IgD-negative memory B cell (primary cell): ENCODE measurements at regions not wholly inside any gene's neighbourhood (a gene's known extent, or its start where the extent isn't known, plus 50 kb on each side); places are given as distances from the start of the nearest gene placed in this dataset.
"Not testable (repeated sequence)": the region's sequence is repeated elsewhere in the genome, so short reads cannot be mapped to it uniquely, and the experiment has no call there.

ENCODE experiments used
- H3K27ac Mint-ChIP-seq, 3 donors: one replicate each; pipeline ENCODE4 v1.8.0; 2020 to 2022; ENCODE audit warnings: mild to moderate bottlenecking in 3 of 3, mixed read lengths in 3 of 3, moderate library complexity in 1 of 3
- H3K27me3 Mint-ChIP-seq: one replicate; pipeline ENCODE4 v1.8.0; 2021; ENCODE audit warnings: mixed read lengths
- H3K36me3 Mint-ChIP-seq: one replicate; pipeline ENCODE4 v1.8.0; 2020; ENCODE audit warnings: mild to moderate bottlenecking, mixed read lengths
- H3K4me1 Mint-ChIP-seq, 3 donors: one replicate each; pipeline ENCODE4 v1.8.0; 2020 to 2022; ENCODE audit warnings: mixed read lengths in 3 of 3, mild to moderate bottlenecking in 1 of 3
- H3K4me3 Mint-ChIP-seq, 4 donors: one replicate each; pipeline ENCODE4 v1.8.0; 2020 to 2022; ENCODE audit warnings: mild to moderate bottlenecking in 4 of 4, mixed read lengths in 4 of 4, moderate library complexity in 3 of 4
- H3K9me3 Mint-ChIP-seq, 3 donors: one replicate each; pipeline ENCODE4 v1.8.0; 2020 to 2021; ENCODE audit warnings: mixed read lengths in 3 of 3, mild to moderate bottlenecking in 1 of 3

- H3K27ac Mint-ChIP-seq, result no peak overlapping the region
- H3K4me3 Mint-ChIP-seq, result no peak overlapping the region
- peaks cover 0 to 7% (median 2%) of the 10 kb centered on the region in 3 donors for H3K9me3 Mint-ChIP-seq
- H3K4me1 Mint-ChIP-seq, result peaks cover 0 to 1% (median 0%) of the 10 kb centered on the region in 3 donors
- no peaks in the 10 kb centered on the region for H3K36me3 Mint-ChIP-seq
- H3K27me3 Mint-ChIP-seq, result no peaks in the 10 kb centered on the region
Measured at GRCh38 chr10:65779985-65780384, 1145.9 kb upstream of the LRRTM3 start.

GRCh38 chr10:65786279-65786678 is 1139.6 kb upstream of the LRRTM3 start:
- H3K27me3 Mint-ChIP-seq, result no peaks in the 10 kb centered on the region
- H3K9me3 Mint-ChIP-seq, result peaks cover 0 to 8% (median 7%) of the 10 kb centered on the region in 3 donors
- H3K4me3 Mint-ChIP-seq, result no peak overlapping the region
- H3K27ac Mint-ChIP-seq, result no peak overlapping the region
- no peaks in the 10 kb centered on the region for H3K36me3 Mint-ChIP-seq
- no peaks in the 10 kb centered on the region for H3K4me1 Mint-ChIP-seq

GRCh38 chr10:65787571-65787970 is 1138.3 kb upstream of the LRRTM3 start:
- H3K27ac Mint-ChIP-seq, result no peak overlapping the region
- no peaks in the 10 kb centered on the region for H3K36me3 Mint-ChIP-seq
- peaks cover 0 to 8% (median 5%) of the 10 kb centered on the region in 3 donors for H3K9me3 Mint-ChIP-seq

GRCh38 chr10:65788271-65788670 is 1137.6 kb upstream of the LRRTM3 start:
- H3K9me3 Mint-ChIP-seq, result peaks cover 0 to 8% (median 5%) of the 10 kb centered on the region in 3 donors

More at GRCh38 chr10:65787571-65787970, 1138.3 kb upstream of the LRRTM3 start:
- no peaks in the 10 kb centered on the region for H3K27me3 Mint-ChIP-seq
- no peaks in the 10 kb centered on the region for H3K4me1 Mint-ChIP-seq
- H3K4me3 Mint-ChIP-seq, result no peak overlapping the region

GRCh38 chr10:65791979-65792378 is 1133.9 kb upstream of the LRRTM3 start:
- Mint-ChIP-seq H3K9me3 (peaks cover 0 to 8% (median 6%) of the 10 kb centered on the region in 3 donors), H3K27me3 (no peaks in the 10 kb centered on the region), H3K27ac (no peak overlapping the region), H3K4me3 (no peak overlapping the region), H3K36me3 (no peaks in the 10 kb centered on the region), H3K4me1 (no peaks in the 10 kb centered on the region)

More at GRCh38 chr10:65788271-65788670, 1137.6 kb upstream of the LRRTM3 start:
- Mint-ChIP-seq H3K27ac (no peak overlapping the region), H3K4me3 (no peak overlapping the region), H3K36me3 (no peaks in the 10 kb centered on the region), H3K27me3 (no peaks in the 10 kb centered on the region), H3K4me1 (no peaks in the 10 kb centered on the region)

- Mint-ChIP-seq H3K4me1 (no peaks in the 10 kb centered on the region), H3K36me3 (no peaks in the 10 kb centered on the region), H3K27me3 (no peaks in the 10 kb centered on the region), H3K4me3 (no peak overlapping the region), H3K9me3 (peaks cover 1 to 11% (median 9%) of the 10 kb centered on the region in 3 donors), H3K27ac (no peak overlapping the region)
Measured at GRCh38 chr10:65793738-65794425, 1132.0 kb upstream of the LRRTM3 start.

- peaks cover 1 to 17% (median 10%) of the 10 kb centered on the region in 3 donors for H3K9me3 Mint-ChIP-seq
- not testable (repeated sequence) for H3K4me3 Mint-ChIP-seq, H3K27me3 Mint-ChIP-seq, H3K27ac Mint-ChIP-seq, H3K4me1 Mint-ChIP-seq, H3K36me3 Mint-ChIP-seq
Measured at GRCh38 chr10:65794861-65795260, 1131.0 kb upstream of the LRRTM3 start.

GRCh38 chr10:65796472-65796871 is 1129.4 kb upstream of the LRRTM3 start:
- peaks cover 1 to 17% (median 6%) of the 10 kb centered on the region in 3 donors for H3K9me3 Mint-ChIP-seq
- no peak overlapping the region for H3K27ac Mint-ChIP-seq
- no peaks in the 10 kb centered on the region for H3K27me3 Mint-ChIP-seq

GRCh38 chr10:65798133-65798532 is 1127.7 kb upstream of the LRRTM3 start:
- no peaks in the 10 kb centered on the region for H3K27me3 Mint-ChIP-seq
- no peak overlapping the region for H3K4me3 Mint-ChIP-seq
- H3K36me3 Mint-ChIP-seq, result no peaks in the 10 kb centered on the region
- peaks cover 0 to 1% (median 0%) of the 10 kb centered on the region in 3 donors for H3K4me1 Mint-ChIP-seq
- H3K27ac Mint-ChIP-seq, result no peak overlapping the region
- peaks cover 1 to 14% (median 6%) of the 10 kb centered on the region in 3 donors for H3K9me3 Mint-ChIP-seq

More at GRCh38 chr10:65796472-65796871, 1129.4 kb upstream of the LRRTM3 start:
- no peak overlapping the region for H3K4me3 Mint-ChIP-seq
- no peaks in the 10 kb centered on the region for H3K4me1 Mint-ChIP-seq
- H3K36me3 Mint-ChIP-seq, result no peaks in the 10 kb centered on the region

GRCh38 chr10:65802391-65802790 is 1123.4 kb upstream of the LRRTM3 start:
- H3K36me3 Mint-ChIP-seq, result no peaks in the 10 kb centered on the region
- H3K27ac Mint-ChIP-seq, result no peak overlapping the region
- H3K4me1 Mint-ChIP-seq, result peaks cover 0 to 1% (median 0%) of the 10 kb centered on the region in 3 donors
- H3K9me3 Mint-ChIP-seq, result peaks cover 1 to 9% (median 5%) of the 10 kb centered on the region in 3 donors
- H3K4me3 Mint-ChIP-seq, result no peak overlapping the region
- no peaks in the 10 kb centered on the region for H3K27me3 Mint-ChIP-seq

GRCh38 chr10:65805511-65805910 is 1120.3 kb upstream of the LRRTM3 start:
- Mint-ChIP-seq H3K4me3 (no peak overlapping the region), H3K9me3 (peaks cover 0 to 2% (median 0%) of the 10 kb centered on the region in 3 donors), H3K27ac (no peak overlapping the region), H3K4me1 (peaks cover 0 to 1% (median 0%) of the 10 kb centered on the region in 3 donors), H3K36me3 (no peaks in the 10 kb centered on the region), H3K27me3 (no peaks in the 10 kb centered on the region)

GRCh38 chr10:65805993-65806392 is 1119.8 kb upstream of the LRRTM3 start:
- H3K27me3 Mint-ChIP-seq, result no peaks in the 10 kb centered on the region
- H3K27ac Mint-ChIP-seq, result no peak overlapping the region

GRCh38 chr10:65808687-65809333 is 1117.0 kb upstream of the LRRTM3 start:
- Mint-ChIP-seq H3K4me3 (no peak overlapping the region), H3K9me3 (peaks cover 0 to 2% (median 0%) of the 10 kb centered on the region in 3 donors), H3K4me1 (no peaks in the 10 kb centered on the region), H3K27ac (no peak overlapping the region), H3K36me3 (no peaks in the 10 kb centered on the region), H3K27me3 (no peaks in the 10 kb centered on the region)

More at GRCh38 chr10:65805993-65806392, 1119.8 kb upstream of the LRRTM3 start:
- Mint-ChIP-seq H3K9me3 (peaks cover 0 to 2% (median 0%) of the 10 kb centered on the region in 3 donors), H3K4me3 (no peak overlapping the region), H3K4me1 (peaks cover 0 to 1% (median 0%) of the 10 kb centered on the region in 3 donors), H3K36me3 (no peaks in the 10 kb centered on the region)

GRCh38 chr10:65811931-65812525 is 1113.8 kb upstream of the LRRTM3 start:
- H3K9me3 Mint-ChIP-seq, result peaks cover 0 to 4% (median 4%) of the 10 kb centered on the region in 3 donors

GRCh38 chr10:65816536-65816935 is 1109.3 kb upstream of the LRRTM3 start:
- H3K4me1 Mint-ChIP-seq, result no peaks in the 10 kb centered on the region
- no peak overlapping the region for H3K27ac Mint-ChIP-seq
- peaks cover 0 to 8% (median 2%) of the 10 kb centered on the region in 3 donors for H3K9me3 Mint-ChIP-seq

More at GRCh38 chr10:65811931-65812525, 1113.8 kb upstream of the LRRTM3 start:
- Mint-ChIP-seq H3K36me3 (no peaks in the 10 kb centered on the region), H3K4me1 (no peaks in the 10 kb centered on the region), H3K4me3 (no peak overlapping the region), H3K27me3 (no peaks in the 10 kb centered on the region), H3K27ac (no peak overlapping the region)

More at GRCh38 chr10:65816536-65816935, 1109.3 kb upstream of the LRRTM3 start:
- Mint-ChIP-seq H3K36me3 (no peaks in the 10 kb centered on the region), H3K27me3 (no peaks in the 10 kb centered on the region), H3K4me3 (no peak overlapping the region)
